ENCODE measurements at regions not wholly inside any gene's neighbourhood (a gene's known extent, or its start where the extent isn't known, plus 50 kb on each side); places are given as distances from the start of the nearest gene placed in this dataset.

DNA sequence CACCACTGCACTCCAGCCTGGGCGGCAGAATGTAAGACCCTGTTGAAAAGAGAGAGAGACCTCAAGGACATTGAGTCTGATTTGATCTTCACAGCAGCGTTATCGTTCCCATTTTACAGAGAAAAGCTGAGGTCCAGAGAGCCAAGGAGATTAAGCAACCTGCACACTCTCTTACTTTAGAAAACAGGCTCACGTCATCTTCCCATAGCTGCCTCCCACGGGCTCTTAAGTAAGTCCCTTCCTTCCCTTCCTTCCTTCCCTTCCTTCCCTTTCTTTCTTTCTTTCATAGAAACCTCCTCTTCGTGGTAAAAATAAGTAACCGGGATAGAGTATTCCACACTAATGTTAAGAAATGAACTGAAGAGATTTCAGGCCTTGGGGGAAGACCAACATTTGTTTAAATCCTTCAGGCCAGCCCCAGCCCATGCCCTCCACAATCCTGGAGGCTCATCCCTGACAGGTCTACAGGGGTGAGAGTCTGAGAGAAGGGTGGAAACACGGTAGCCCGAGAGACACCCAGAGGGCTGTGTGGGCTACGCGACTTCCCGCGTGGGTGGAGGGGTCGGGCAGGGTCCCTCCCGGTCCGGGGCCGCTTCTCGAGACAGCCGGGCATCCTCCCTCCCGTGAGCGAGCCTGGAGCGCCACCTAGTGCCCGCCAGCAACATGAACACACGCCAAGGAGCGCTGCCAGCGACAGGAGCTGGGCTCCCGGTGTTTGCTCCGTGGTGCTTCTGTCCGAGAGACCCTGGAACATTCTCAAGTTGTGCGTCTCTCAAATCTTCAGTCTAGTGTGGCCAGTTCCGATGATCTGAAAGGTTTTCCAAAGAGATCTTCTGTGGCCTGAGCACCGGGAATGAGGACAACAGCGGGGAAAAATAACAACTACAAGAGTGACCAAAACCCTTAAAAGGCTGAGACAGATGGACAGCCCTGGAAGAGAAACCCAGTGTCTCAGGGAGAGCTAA is 160.3 kb downstream of the INO80D start (continued):
- TF ChIP-seq, protein P1, sequence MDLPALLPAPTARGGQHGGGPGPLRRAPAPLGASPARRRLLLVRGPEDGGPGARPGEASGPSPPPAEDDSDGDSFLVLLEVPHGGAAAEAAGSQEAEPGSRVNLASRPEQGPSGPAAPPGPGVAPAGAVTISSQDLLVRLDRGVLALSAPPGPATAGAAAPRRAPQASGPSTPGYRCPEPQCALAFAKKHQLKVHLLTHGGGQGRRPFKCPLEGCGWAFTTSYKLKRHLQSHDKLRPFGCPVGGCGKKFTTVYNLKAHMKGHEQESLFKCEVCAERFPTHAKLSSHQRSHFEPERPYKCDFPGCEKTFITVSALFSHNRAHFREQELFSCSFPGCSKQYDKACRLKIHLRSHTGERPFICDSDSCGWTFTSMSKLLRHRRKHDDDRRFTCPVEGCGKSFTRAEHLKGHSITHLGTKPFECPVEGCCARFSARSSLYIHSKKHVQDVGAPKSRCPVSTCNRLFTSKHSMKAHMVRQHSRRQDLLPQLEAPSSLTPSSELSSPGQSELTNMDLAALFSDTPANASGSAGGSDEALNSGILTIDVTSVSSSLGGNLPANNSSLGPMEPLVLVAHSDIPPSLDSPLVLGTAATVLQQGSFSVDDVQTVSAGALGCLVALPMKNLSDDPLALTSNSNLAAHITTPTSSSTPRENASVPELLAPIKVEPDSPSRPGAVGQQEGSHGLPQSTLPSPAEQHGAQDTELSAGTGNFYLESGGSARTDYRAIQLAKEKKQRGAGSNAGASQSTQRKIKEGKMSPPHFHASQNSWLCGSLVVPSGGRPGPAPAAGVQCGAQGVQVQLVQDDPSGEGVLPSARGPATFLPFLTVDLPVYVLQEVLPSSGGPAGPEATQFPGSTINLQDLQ (CRISPR knock-in tag; IDR thresholded peaks at IDR 0.05), result peak; percentile 60; the same call in 1 of the 2 replicates
- TF ChIP-seq, protein P2, sequence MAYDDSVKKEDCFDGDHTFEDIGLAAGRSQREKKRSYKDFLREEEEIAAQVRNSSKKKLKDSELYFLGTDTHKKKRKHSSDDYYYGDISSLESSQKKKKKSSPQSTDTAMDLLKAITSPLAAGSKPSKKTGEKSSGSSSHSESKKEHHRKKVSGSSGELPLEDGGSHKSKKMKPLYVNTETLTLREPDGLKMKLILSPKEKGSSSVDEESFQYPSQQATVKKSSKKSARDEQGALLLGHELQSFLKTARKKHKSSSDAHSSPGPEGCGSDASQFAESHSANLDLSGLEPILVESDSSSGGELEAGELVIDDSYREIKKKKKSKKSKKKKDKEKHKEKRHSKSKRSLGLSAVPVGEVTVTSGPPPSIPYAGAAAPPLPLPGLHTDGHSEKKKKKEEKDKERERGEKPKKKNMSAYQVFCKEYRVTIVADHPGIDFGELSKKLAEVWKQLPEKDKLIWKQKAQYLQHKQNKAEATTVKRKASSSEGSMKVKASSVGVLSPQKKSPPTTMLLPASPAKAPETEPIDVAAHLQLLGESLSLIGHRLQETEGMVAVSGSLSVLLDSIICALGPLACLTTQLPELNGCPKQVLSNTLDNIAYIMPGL (CRISPR knock-in tag; IDR thresholded peaks at IDR 0.05; ENCODE audit: borderline replicate concordance in 1 of 2, low read depth in 1 of 2), result peak; percentile 58 to 66; a peak in 3 of 4 replicates
- TF ChIP-seq, protein P3, sequence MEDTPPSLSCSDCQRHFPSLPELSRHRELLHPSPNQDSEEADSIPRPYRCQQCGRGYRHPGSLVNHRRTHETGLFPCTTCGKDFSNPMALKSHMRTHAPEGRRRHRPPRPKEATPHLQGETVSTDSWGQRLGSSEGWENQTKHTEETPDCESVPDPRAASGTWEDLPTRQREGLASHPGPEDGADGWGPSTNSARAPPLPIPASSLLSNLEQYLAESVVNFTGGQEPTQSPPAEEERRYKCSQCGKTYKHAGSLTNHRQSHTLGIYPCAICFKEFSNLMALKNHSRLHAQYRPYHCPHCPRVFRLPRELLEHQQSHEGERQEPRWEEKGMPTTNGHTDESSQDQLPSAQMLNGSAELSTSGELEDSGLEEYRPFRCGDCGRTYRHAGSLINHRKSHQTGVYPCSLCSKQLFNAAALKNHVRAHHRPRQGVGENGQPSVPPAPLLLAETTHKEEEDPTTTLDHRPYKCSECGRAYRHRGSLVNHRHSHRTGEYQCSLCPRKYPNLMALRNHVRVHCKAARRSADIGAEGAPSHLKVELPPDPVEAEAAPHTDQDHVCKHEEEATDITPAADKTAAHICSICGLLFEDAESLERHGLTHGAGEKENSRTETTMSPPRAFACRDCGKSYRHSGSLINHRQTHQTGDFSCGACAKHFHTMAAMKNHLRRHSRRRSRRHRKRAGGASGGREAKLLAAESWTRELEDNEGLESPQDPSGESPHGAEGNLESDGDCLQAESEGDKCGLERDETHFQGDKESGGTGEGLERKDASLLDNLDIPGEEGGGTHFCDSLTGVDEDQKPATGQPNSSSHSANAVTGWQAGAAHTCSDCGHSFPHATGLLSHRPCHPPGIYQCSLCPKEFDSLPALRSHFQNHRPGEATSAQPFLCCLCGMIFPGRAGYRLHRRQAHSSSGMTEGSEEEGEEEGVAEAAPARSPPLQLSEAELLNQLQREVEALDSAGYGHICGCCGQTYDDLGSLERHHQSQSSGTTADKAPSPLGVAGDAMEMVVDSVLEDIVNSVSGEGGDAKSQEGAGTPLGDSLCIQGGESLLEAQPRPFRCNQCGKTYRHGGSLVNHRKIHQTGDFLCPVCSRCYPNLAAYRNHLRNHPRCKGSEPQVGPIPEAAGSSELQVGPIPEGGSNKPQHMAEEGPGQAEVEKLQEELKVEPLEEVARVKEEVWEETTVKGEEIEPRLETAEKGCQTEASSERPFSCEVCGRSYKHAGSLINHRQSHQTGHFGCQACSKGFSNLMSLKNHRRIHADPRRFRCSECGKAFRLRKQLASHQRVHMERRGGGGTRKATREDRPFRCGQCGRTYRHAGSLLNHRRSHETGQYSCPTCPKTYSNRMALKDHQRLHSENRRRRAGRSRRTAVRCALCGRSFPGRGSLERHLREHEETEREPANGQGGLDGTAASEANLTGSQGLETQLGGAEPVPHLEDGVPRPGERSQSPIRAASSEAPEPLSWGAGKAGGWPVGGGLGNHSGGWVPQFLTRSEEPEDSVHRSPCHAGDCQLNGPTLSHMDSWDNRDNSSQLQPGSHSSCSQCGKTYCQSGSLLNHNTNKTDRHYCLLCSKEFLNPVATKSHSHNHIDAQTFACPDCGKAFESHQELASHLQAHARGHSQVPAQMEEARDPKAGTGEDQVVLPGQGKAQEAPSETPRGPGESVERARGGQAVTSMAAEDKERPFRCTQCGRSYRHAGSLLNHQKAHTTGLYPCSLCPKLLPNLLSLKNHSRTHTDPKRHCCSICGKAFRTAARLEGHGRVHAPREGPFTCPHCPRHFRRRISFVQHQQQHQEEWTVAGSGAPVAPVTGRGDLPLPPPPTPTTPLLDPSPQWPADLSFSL (CRISPR knock-in tag; IDR thresholded peaks at IDR 0.05), result no peak
- TF ChIP-seq ZNF138 (CRISPR knock-in tag; IDR thresholded peaks at IDR 0.05; ENCODE audit: low read depth) (no peak), MTA3 (CRISPR knock-in tag; IDR thresholded peaks at IDR 0.05) (no peak), GPBP1L1 (CRISPR knock-in tag; IDR thresholded peaks at IDR 0.05) (no peak), KMT2B (CRISPR knock-in tag; IDR thresholded peaks at IDR 0.05) (no peak), MYC (CRISPR knock-in tag; IDR thresholded peaks at IDR 0.05; ENCODE audit: borderline replicate concordance) (0 out of 2 replicates have a peak, but pooled peaks have one; percentile 25), ZNF703 (CRISPR knock-in tag; IDR thresholded peaks at IDR 0.05; ENCODE audit: borderline replicate concordance) (no peak), KDM3A (CRISPR knock-in tag; IDR thresholded peaks at IDR 0.05; ENCODE audit: low read depth) (peak; percentile 88), MED1 (CRISPR knock-in tag; IDR thresholded peaks at IDR 0.05) (no peak), PHB2 (IDR thresholded peaks at IDR 0.05; ENCODE audit: partially characterized antibody) (no peak), BCL6 (CRISPR knock-in tag; IDR thresholded peaks at IDR 0.05) (peak; percentile 34), HNRNPL (IDR thresholded peaks at IDR 0.05; ENCODE audit: low read depth, low read length) (0 out of 2 replicates have a peak, but pooled peaks have one; percentile 32), SMAD3 (CRISPR knock-in tag; IDR thresholded peaks at IDR 0.05) (no peak)

Data from HepG2 (cell line).